Thyroid gland (tissue), 4 donors: ENCODE measurements at regions not wholly inside any gene's neighbourhood (a gene's known extent, or its start where the extent isn't known, plus 50 kb on each side); places are given as distances from the start of the nearest gene placed in this dataset.

Experiments used
- DNase-seq, 2 donors: peaks; one replicate each; pipeline ENCODE4 v3.0.0-alpha.2; 2019
- H3K27ac ChIP-seq, 3 donors: fragments of 200-600 bp; sonication (generic); 1 replicate in 2 of 3; 2 replicates in 1 of 3; pipeline ENCODE4 v1.5.1; 2016 to 2019; ENCODE audit warnings: mild to moderate bottlenecking in 1 of 3, moderate library complexity in 1 of 3
- H3K27me3 ChIP-seq: fragments of 200-600 bp; sonication (generic); one replicate; pipeline ENCODE4 v1.5.1; 2019
- H3K36me3 ChIP-seq, 2 donors: fragments of 200-600 bp; sonication (generic); one replicate each; pipeline ENCODE4 v1.5.1; 2016 to 2019
- H3K4me1 ChIP-seq, 2 donors: fragments of 200-600 bp; sonication (generic); one replicate each; pipeline ENCODE4 v1.5.1; 2017 to 2019
- H3K4me3 ChIP-seq, 3 donors: fragments of 200-600 bp; sonication (generic); replicated peaks in 1 of 3; 1 replicate in 2 of 3; 2 replicates in 1 of 3; pipeline ENCODE4 v1.5.1; 2016; ENCODE audit warnings: mild to moderate bottlenecking in 1 of 3
- H3K9me3 ChIP-seq: fragments of 200-600 bp; sonication (generic); one replicate; pipeline ENCODE4 v1.5.1; 2017
- POLR2A ChIP-seq, 2 donors: fragments of 450-650 bp; IDR thresholded peaks; one replicate each; pipeline ENCODE4 v1.6.1; 2017; ENCODE audit warnings: antibody characterized with exemption in 2 of 2, mild to moderate bottlenecking in 2 of 2, moderate library complexity in 1 of 2
- WGBS, 2 donors: methylation state at CpG; one replicate each; pipeline ENCODE4 v1.1.5; 2017; 5-methylcytosine and 5-hydroxymethylcytosine counted together
- intact Hi-C: fragments of 100-400 bp; cut with DNase I; formaldehyde crosslinking; loops from one replicate; pipeline ENCODE4 v1.15.1; 2023
- TF ChIP-seq, protein P1 (sequence below), 6 experiments: fragments of 200-600 bp in 3 of 6; fragments of 450-650 bp in 3 of 6; sonication (generic) in 3 of 6; IDR thresholded peaks; one replicate each; pipeline ENCODE4 v1.5.1; 2016 to 2019; ENCODE audit warnings: antibody characterized with exemption in 6 of 6, mild to moderate bottlenecking in 2 of 6, inconsistent platforms in 1 of 6, moderate library complexity in 1 of 6

DNA sequence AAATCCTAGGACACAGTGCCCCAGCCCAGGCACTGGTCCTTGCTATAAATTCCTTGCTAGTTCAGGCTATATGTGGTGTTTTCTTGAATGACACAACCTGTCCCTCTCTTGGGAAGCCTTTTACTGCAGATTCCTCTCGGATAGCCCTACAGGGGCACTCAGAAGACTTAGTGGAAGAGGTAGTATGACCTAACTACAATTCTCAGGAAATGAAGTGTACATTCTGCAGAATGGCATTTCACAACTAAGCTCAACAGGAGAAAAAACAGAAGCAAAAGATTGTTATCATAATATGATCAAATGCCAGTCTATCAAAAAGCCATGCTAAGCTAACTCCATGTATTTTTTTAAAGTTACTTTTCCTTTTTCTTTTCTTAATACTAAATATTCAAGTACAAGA, 66.3 kb upstream of the FBXL4 start:
- intact Hi-C loops: no loop called here
- Histone ChIP-seq H3K9me3 (no peaks in the 10 kb centered on the region), H3K27ac (no peak overlapping the region), H3K27me3 (no peaks in the 10 kb centered on the region), H3K36me3 (no peaks in the 10 kb centered on the region), H3K4me1 (no peaks in the 10 kb centered on the region), H3K4me3 (no peak overlapping the region)
- no peak for DNase-seq
- TF ChIP-seq, protein P1, sequence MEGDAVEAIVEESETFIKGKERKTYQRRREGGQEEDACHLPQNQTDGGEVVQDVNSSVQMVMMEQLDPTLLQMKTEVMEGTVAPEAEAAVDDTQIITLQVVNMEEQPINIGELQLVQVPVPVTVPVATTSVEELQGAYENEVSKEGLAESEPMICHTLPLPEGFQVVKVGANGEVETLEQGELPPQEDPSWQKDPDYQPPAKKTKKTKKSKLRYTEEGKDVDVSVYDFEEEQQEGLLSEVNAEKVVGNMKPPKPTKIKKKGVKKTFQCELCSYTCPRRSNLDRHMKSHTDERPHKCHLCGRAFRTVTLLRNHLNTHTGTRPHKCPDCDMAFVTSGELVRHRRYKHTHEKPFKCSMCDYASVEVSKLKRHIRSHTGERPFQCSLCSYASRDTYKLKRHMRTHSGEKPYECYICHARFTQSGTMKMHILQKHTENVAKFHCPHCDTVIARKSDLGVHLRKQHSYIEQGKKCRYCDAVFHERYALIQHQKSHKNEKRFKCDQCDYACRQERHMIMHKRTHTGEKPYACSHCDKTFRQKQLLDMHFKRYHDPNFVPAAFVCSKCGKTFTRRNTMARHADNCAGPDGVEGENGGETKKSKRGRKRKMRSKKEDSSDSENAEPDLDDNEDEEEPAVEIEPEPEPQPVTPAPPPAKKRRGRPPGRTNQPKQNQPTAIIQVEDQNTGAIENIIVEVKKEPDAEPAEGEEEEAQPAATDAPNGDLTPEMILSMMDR (IDR thresholded peaks at IDR 0.05): no peak
- TF ChIP-seq POLR2A (IDR thresholded peaks at IDR 0.05): no peak
- WGBS, 2 donors: 33 to 62% methylated on average over 1 of the region's 1 CpG

DNA sequence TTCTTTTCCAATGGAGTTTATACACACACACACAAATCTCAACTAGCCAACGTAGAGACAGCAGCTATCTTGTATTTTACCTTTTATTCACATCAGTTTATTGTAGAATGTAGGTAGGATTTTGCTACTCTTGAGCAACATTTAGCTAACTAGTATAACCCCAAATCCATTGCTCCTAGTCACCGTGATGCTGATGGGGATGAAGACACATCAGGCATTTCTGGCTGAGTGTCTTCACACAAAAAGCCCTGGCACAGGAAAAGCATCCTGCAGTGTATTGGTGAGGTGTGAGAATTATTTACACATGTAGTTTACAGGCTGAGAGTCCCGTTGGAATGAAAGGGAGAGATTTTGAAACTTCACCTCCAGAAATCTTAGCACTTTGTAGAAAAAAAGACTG, 65.9 kb upstream of the FBXL4 start:
- Histone ChIP-seq H3K27me3 (no peaks in the 10 kb centered on the region), H3K4me1 (no peaks in the 10 kb centered on the region), H3K27ac (no peak overlapping the region), H3K9me3 (no peaks in the 10 kb centered on the region), H3K36me3 (no peaks in the 10 kb centered on the region), H3K4me3 (no peak overlapping the region)
- DNase-seq: no peak
- TF ChIP-seq, protein P1 (IDR thresholded peaks at IDR 0.05): no peak
- no peak for TF ChIP-seq POLR2A (IDR thresholded peaks at IDR 0.05)
- 76 to 80% methylated on average over 3 of the region's 3 CpGs for WGBS, 2 donors
- intact Hi-C loops: no loop called here

DNA sequence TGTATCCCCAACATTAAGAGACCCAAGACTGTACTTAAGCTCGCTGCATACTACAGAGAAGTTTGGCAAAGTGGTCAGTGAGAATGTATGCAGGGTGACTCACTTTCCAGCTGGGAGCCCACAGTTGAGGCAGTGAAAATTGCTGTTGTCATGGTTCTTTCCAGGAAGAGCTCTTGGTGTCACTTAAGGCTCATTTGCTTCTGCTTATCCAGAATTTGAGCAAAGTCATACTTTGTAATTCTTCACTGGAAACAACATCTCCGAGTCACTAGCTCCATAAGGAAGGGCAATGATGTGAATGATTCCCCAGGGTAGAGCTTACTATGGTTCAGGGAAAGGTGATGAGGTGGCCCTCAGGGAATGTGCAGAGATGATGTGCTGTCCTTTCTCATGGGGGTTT, 65.4 kb upstream of the FBXL4 start:
- Histone ChIP-seq H3K4me3 (no peak overlapping the region), H3K36me3 (no peaks in the 10 kb centered on the region), H3K4me1 (no peaks in the 10 kb centered on the region), H3K27ac (no peak overlapping the region), H3K27me3 (no peaks in the 10 kb centered on the region), H3K9me3 (no peaks in the 10 kb centered on the region)
- 70 to 72% methylated on average over 2 of the region's 2 CpGs for WGBS, 2 donors
- no peak for TF ChIP-seq POLR2A (IDR thresholded peaks at IDR 0.05)
- TF ChIP-seq, protein P1 (IDR thresholded peaks at IDR 0.05): no peak
- DNase-seq: no peak
- intact Hi-C loops: no loop called here

DNA sequence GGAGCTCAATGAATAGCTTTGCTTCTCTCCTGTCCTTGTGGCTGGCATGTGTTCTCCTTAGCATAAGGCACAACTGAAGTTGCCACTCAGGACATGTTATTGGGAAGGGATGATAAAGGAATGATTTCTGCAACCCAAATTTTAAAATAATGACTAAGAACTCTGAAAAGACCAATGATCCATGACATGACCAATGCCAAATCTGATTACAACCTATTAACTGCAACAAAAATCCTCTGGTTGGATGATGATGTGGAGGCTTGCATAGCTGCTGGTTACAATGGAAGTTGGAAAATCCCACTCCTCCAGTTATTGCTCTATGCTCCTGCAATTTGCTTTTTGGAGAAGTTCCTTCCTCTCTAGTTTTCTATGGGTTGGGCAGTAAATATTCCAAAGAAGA, 63.4 kb upstream of the FBXL4 start:
- no peak for DNase-seq
- Histone ChIP-seq H3K27ac (no peak overlapping the region), H3K27me3 (no peaks in the 10 kb centered on the region), H3K9me3 (no peaks in the 10 kb centered on the region), H3K4me3 (no peak overlapping the region), H3K36me3 (no peaks in the 10 kb centered on the region), H3K4me1 (no peaks in the 10 kb centered on the region)
- intact Hi-C loops: no loop called here
- TF ChIP-seq POLR2A (IDR thresholded peaks at IDR 0.05): no peak
- TF ChIP-seq, protein P1 (IDR thresholded peaks at IDR 0.05): no peak

DNA sequence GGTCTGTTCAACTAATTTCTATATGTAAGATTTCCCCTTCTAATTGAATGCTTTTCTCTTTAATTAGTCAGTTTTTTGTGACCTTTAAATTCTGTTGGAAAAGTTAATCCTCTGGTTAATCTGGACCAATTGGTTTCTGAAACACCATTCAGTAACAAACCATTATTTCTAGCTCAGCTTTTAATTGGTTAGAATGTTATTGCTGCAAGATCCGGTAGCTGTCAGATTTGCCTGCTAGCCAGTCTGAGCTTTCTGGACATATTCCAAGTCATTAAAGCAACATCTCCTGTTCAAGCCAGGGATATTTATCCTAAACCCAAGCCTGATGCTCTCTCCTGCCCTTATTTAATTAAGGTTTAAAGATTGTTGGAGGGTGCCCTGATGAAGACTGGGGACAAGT, 55.1 kb upstream of the FBXL4 start:
- no peak overlapping the region for H3K27ac ChIP-seq
- TF ChIP-seq, protein P1 (IDR thresholded peaks at IDR 0.05): no peak
- TF ChIP-seq POLR2A (IDR thresholded peaks at IDR 0.05): no peak
- no peaks in the 10 kb centered on the region for H3K9me3 ChIP-seq
- no peaks in the 10 kb centered on the region for H3K36me3 ChIP-seq
- H3K4me1 ChIP-seq: no peaks in the 10 kb centered on the region
- H3K4me3 ChIP-seq: no peak overlapping the region
- DNase-seq: no peak
- 6 to 13% methylated on average over 1 of the region's 1 CpG for WGBS, 2 donors
- H3K27me3 ChIP-seq: no peaks in the 10 kb centered on the region
- intact Hi-C loops: no loop called here
